ENCODE measurements at regions not wholly inside any gene's neighbourhood (a gene's known extent, or its start where the extent isn't known, plus 50 kb on each side); places are given as distances from the start of the nearest gene placed in this dataset.

- TF ChIP-seq TARDBP (IDR thresholded peaks at IDR 0.05), result no peak
- TF ChIP-seq ZNF384 (IDR thresholded peaks at IDR 0.05), result no peak
- CTCF ChIA-PET, result no interaction called here
- POLR2A ChIA-PET, result no interaction called here
- DNase-seq (ENCODE audit: extremely low spot score), result no peak
Measured at GRCh38 chr1:221946768-221947167, 204.9 kb upstream of the DUSP10 start.

- ChIA-PET POLR2A (no interaction called here), CTCF (no interaction called here)
- no peak for TF ChIP-seq L3MBTL2 (conservative IDR thresholded peaks at IDR 0.05)
- TF ChIP-seq TARDBP (IDR thresholded peaks at IDR 0.05), result no peak
- no peak for TF ChIP-seq FOXM1 (IDR thresholded peaks at IDR 0.05; ENCODE audit: borderline replicate concordance)
- TF ChIP-seq FOXA1 (IDR thresholded peaks at IDR 0.05), result no peak
- no peak for TF ChIP-seq BHLHE40 (IDR thresholded peaks at IDR 0.05; ENCODE audit: borderline replicate concordance)
- no peak for TF ChIP-seq ZNF384 (IDR thresholded peaks at IDR 0.05)
- TF ChIP-seq ELF4 (IDR thresholded peaks at IDR 0.05), result no peak
- no peak for TF ChIP-seq SP1 (IDR thresholded peaks at IDR 0.05)
- no peak for TF ChIP-seq CTBP1 (IDR thresholded peaks at IDR 0.05; ENCODE audit: borderline replicate concordance)
- no peak for TF ChIP-seq NFRKB (IDR thresholded peaks at IDR 0.05)
- TF ChIP-seq FOXK2 (IDR thresholded peaks at IDR 0.05), result no peak
- TF ChIP-seq HDGF (IDR thresholded peaks at IDR 0.05; ENCODE audit: borderline replicate concordance), result no peak
- no peak for TF ChIP-seq PKNOX1 (IDR thresholded peaks at IDR 0.05)
- no peak for TF ChIP-seq SUZ12 (IDR thresholded peaks at IDR 0.05)
- no peak for TF ChIP-seq ARNT (IDR thresholded peaks at IDR 0.05)
Measured at GRCh38 chr1:221945669-221946068, 203.8 kb upstream of the DUSP10 start.

GRCh38 chr1:221944247-221944870 is 202.5 kb upstream of the DUSP10 start:
- ChIA-PET POLR2A (no interaction called here), CTCF (no interaction called here)
- TF ChIP-seq HDGF (IDR thresholded peaks at IDR 0.05; ENCODE audit: borderline replicate concordance), result no peak
- no peak for TF ChIP-seq SUZ12 (IDR thresholded peaks at IDR 0.05)
- no peak for TF ChIP-seq FOXM1 (IDR thresholded peaks at IDR 0.05; ENCODE audit: borderline replicate concordance)
- TF ChIP-seq FOXA1 (IDR thresholded peaks at IDR 0.05), result no peak
- no peak for TF ChIP-seq CTBP1 (IDR thresholded peaks at IDR 0.05; ENCODE audit: borderline replicate concordance)
- no peak for TF ChIP-seq ELF4 (IDR thresholded peaks at IDR 0.05)
- TF ChIP-seq NFRKB (IDR thresholded peaks at IDR 0.05), result no peak
- TF ChIP-seq ZNF384 (IDR thresholded peaks at IDR 0.05), result no peak
- no peak for TF ChIP-seq FOXK2 (IDR thresholded peaks at IDR 0.05)
- TF ChIP-seq SP1 (IDR thresholded peaks at IDR 0.05), result no peak
- TF ChIP-seq LEF1 (IDR thresholded peaks at IDR 0.05; ENCODE audit: borderline replicate concordance), result no peak
- DNase-seq (ENCODE audit: extremely low spot score), result no peak

More at GRCh38 chr1:221945669-221946068, 203.8 kb upstream of the DUSP10 start:
- DNase-seq (ENCODE audit: extremely low spot score), result no peak

- CTCF ChIA-PET, result no interaction called here
- no peak for DNase-seq (ENCODE audit: extremely low spot score)
- TF ChIP-seq FOXK2 (IDR thresholded peaks at IDR 0.05), result no peak
- TF ChIP-seq ARNT (IDR thresholded peaks at IDR 0.05), result no peak
- no peak for TF ChIP-seq LEF1 (IDR thresholded peaks at IDR 0.05; ENCODE audit: borderline replicate concordance)
- no peak for TF ChIP-seq ELF4 (IDR thresholded peaks at IDR 0.05)
- no peak for TF ChIP-seq BHLHE40 (IDR thresholded peaks at IDR 0.05; ENCODE audit: borderline replicate concordance)
- TF ChIP-seq SUZ12 (IDR thresholded peaks at IDR 0.05), result no peak
- POLR2A ChIA-PET, result no interaction called here
Measured at GRCh38 chr1:221940631-221941030, 198.7 kb upstream of the DUSP10 start.

GRCh38 chr1:221939607-221940006 is 197.7 kb upstream of the DUSP10 start:
- DNase-seq (ENCODE audit: extremely low spot score), result no peak
- ChIA-PET CTCF (no interaction called here), POLR2A (no interaction called here)
- TF ChIP-seq SUZ12 (IDR thresholded peaks at IDR 0.05), result no peak
- TF ChIP-seq BHLHE40 (IDR thresholded peaks at IDR 0.05; ENCODE audit: borderline replicate concordance), result no peak
- TF ChIP-seq ELF4 (IDR thresholded peaks at IDR 0.05), result no peak
- TF ChIP-seq NFRKB (IDR thresholded peaks at IDR 0.05), result no peak
- no peak for TF ChIP-seq SP1 (IDR thresholded peaks at IDR 0.05)
- no peak for TF ChIP-seq ZNF384 (IDR thresholded peaks at IDR 0.05)

- no peak for TF ChIP-seq ARNT (IDR thresholded peaks at IDR 0.05)
- no peak for TF ChIP-seq SP1 (IDR thresholded peaks at IDR 0.05)
- TF ChIP-seq HDGF (IDR thresholded peaks at IDR 0.05; ENCODE audit: borderline replicate concordance), result no peak
- ChIA-PET CTCF (no interaction called here), POLR2A (no interaction called here)
- no peak for DNase-seq (ENCODE audit: extremely low spot score)
Measured at GRCh38 chr1:221937155-221937953, 195.5 kb upstream of the DUSP10 start.

GRCh38 chr1:221933814-221934213 is 191.9 kb upstream of the DUSP10 start:
- CTCF ChIA-PET, result no interaction called here

More at GRCh38 chr1:221933814-221934213, 191.9 kb upstream of the DUSP10 start:
- POLR2A ChIA-PET, result no interaction called here
- no peak for TF ChIP-seq LEF1 (IDR thresholded peaks at IDR 0.05; ENCODE audit: borderline replicate concordance)
- TF ChIP-seq NFRKB (IDR thresholded peaks at IDR 0.05), result no peak
- TF ChIP-seq FOXA1 (IDR thresholded peaks at IDR 0.05), result no peak
- no peak for TF ChIP-seq HDGF (IDR thresholded peaks at IDR 0.05; ENCODE audit: borderline replicate concordance)
- TF ChIP-seq PKNOX1 (IDR thresholded peaks at IDR 0.05), result no peak
- no peak for TF ChIP-seq CTBP1 (IDR thresholded peaks at IDR 0.05; ENCODE audit: borderline replicate concordance)
- no peak for TF ChIP-seq ZNF384 (IDR thresholded peaks at IDR 0.05)
- TF ChIP-seq ARNT (IDR thresholded peaks at IDR 0.05), result no peak
- no peak for TF ChIP-seq FOXM1 (IDR thresholded peaks at IDR 0.05; ENCODE audit: borderline replicate concordance)
- no peak for TF ChIP-seq L3MBTL2 (conservative IDR thresholded peaks at IDR 0.05)
- no peak for TF ChIP-seq ELF4 (IDR thresholded peaks at IDR 0.05)
- no peak for TF ChIP-seq FOXK2 (IDR thresholded peaks at IDR 0.05)
- TF ChIP-seq TARDBP (IDR thresholded peaks at IDR 0.05), result no peak
- no peak for TF ChIP-seq BHLHE40 (IDR thresholded peaks at IDR 0.05; ENCODE audit: borderline replicate concordance)
- TF ChIP-seq SUZ12 (IDR thresholded peaks at IDR 0.05), result no peak
- no peak for TF ChIP-seq SP1 (IDR thresholded peaks at IDR 0.05)
- DNase-seq (ENCODE audit: extremely low spot score), result no peak
